HEK293T (cell line): ENCODE measurements at regions not wholly inside any gene's neighbourhood (a gene's known extent, or its start where the extent isn't known, plus 50 kb on each side); places are given as distances from the start of the nearest gene placed in this dataset.

ENCODE experiments used
- SP1 ChIP-seq: fragments of 450-650 bp; IDR thresholded peaks from 2 replicates; pipeline ENCODE4 v1.6.1; 2017
- TARDBP ChIP-seq: fragments of 450-650 bp; IDR thresholded peaks from 2 replicates; pipeline ENCODE4 v1.6.1; 2016

- no peak for TF ChIP-seq SP1
- no peak for TF ChIP-seq TARDBP
These were observed 370.2 kb downstream of the TBX15 start for GRCh38 chr1:118617916-118618315.
